HepG2 (cell line): ENCODE measurements at regions not wholly inside any gene's neighbourhood (a gene's known extent, or its start where the extent isn't known, plus 50 kb on each side); places are given as distances from the start of the nearest gene placed in this dataset.
"Not testable (repeated sequence)": the region's sequence is repeated elsewhere in the genome, so short reads cannot be mapped to it uniquely, and the experiment has no call there.

ENCODE experiments used
- ATAC-seq: fragments of 200-7000 bp; cut with Tn5 transposase; 3 replicates; pipeline ENCODE4 v1.9.1; 2020; ENCODE audit warnings: mild to moderate bottlenecking, moderate library complexity
- BruUV-seq: library from RNA; stranded (reverse); fragments of 400-500 nt; replicated peaks from 2 replicates; lab custom pipeline; 2021; lab: Mats Ljungman, UMichigan
- CTCF ChIA-PET: fragments of 300-600 bp; formaldehyde crosslinking; extraction: SDS; loops from one replicate; lab custom pipeline; 2021; ENCODE audit warnings: low total read pairs, inconsistent platforms, low intra/inter-chr PET ratio; lab: Yijun Ruan, JAX
- POLR2A ChIA-PET: fragments of 350-600 bp; sonication (Branson Sonifier 250); formaldehyde crosslinking; loops from one replicate; lab custom pipeline; 2020; ENCODE audit warnings: antibody characterized with exemption, inconsistent platforms; lab: Yijun Ruan, JAX
- DNase-seq: peaks from one replicate; pipeline ENCODE4 v3.0.0-alpha.2; 2015; ENCODE audit warnings: low spot score
- FAIRE-seq: peaks from 3 replicates; lab custom pipeline; 2011; peaks lifted over from hg19 to GRCh38; lab: Jason Lieb, UNC
- H2AFZ ChIP-seq: one replicate; pipeline ENCODE4 v1.6.1; 2011; ENCODE audit warnings: low read length, inconsistent platforms
- H3K27ac ChIP-seq: fragments of 300-600 bp; 3 replicates; pipeline ENCODE4 v1.8.0; 2011; ENCODE audit warnings: mixed run types, mild to moderate bottlenecking, mixed read lengths, low read length, inconsistent platforms; ENCODE audit not compliant: insufficient read depth; ENCODE audit errors: extremely low read length
- H3K27me3 ChIP-seq, 2 experiments: fragments of 200-600 bp in 1 of 2; 2 replicates in 1 of 2; 3 replicates in 1 of 2; pipeline versions ENCODE4 v1.6.0 to v1.8.0; 2011; ENCODE audit warnings: low read length in 2 of 2, mild to moderate bottlenecking in 2 of 2, moderate library complexity in 2 of 2, inconsistent platforms in 1 of 2; ENCODE audit not compliant: insufficient read depth in 2 of 2, control insufficient read depth in 1 of 2
- H3K36me3 ChIP-seq, 2 experiments: fragments of 200-600 bp in 1 of 2; replicated peaks in 1 of 2; 2 replicates in 1 of 2; 3 replicates in 1 of 2; pipeline versions ENCODE4 v1.5.1 to v1.8.0; 2011; ENCODE audit warnings: low read length in 2 of 2, inconsistent platforms in 1 of 2; ENCODE audit not compliant: insufficient read depth in 2 of 2, control insufficient read depth in 1 of 2
- H3K4me1 ChIP-seq: 2 replicates; pipeline ENCODE4 v1.5.1; 2012; ENCODE audit warnings: low read length, inconsistent platforms; ENCODE audit not compliant: insufficient read depth
- H3K4me2 ChIP-seq: 2 replicates; pipeline ENCODE4 v1.6.0; 2011; ENCODE audit warnings: low read depth, low read length, inconsistent platforms
- H3K4me3 ChIP-seq, 3 experiments: fragments of 200-600 bp in 1 of 3; sonication (generic), shearing (Covaris generic) in 1 of 3; replicated peaks in 1 of 3; 2 replicates each; pipeline ENCODE4 v1.5.1; 2011 to 2016; ENCODE audit warnings: low read length in 3 of 3, inconsistent platforms in 2 of 3, low read depth in 2 of 3, mild to moderate bottlenecking in 2 of 3, control low read depth in 1 of 3, mixed read lengths in 1 of 3; ENCODE audit not compliant: insufficient read depth in 1 of 3
- H3K79me2 ChIP-seq: one replicate; pipeline ENCODE4 v1.6.1; 2011; ENCODE audit warnings: low read length, inconsistent platforms; ENCODE audit not compliant: insufficient read depth
- H3K9ac ChIP-seq: 2 replicates; pipeline ENCODE4 v1.6.0; 2011; ENCODE audit warnings: mild to moderate bottlenecking, low read depth, low read length, inconsistent platforms; ENCODE audit not compliant: insufficient read depth
- H3K9me3 ChIP-seq: 2 replicates; pipeline ENCODE4 v1.5.1; 2012; ENCODE audit warnings: mild to moderate bottlenecking, low read length
- H4K20me1 ChIP-seq: 2 replicates; pipeline ENCODE4 v1.6.0; 2011; ENCODE audit warnings: inconsistent platforms, mild to moderate bottlenecking, low read length, moderate library complexity; ENCODE audit not compliant: insufficient read depth
- STAG1 ChIP-seq: sonication (generic); formaldehyde crosslinking; IDR thresholded peaks from 2 replicates; pipeline ENCODE4 v1.4.0; 2020; ENCODE audit warnings: missing genetic modification reagents
- WGBS: methylation state at CpG from one replicate; pipeline ENCODE4 v1.1.6; 2017; ENCODE audit warnings: low lambda C conversion rate; 5-methylcytosine and 5-hydroxymethylcytosine counted together
- in situ Hi-C: cut with HindIII; loops from 2 replicates; pipeline ENCODE4 v1.10.0; 2017; ENCODE audit warnings: low pct_unique_long_range_greater_than_20kb; ENCODE audit not compliant: extremely low pct_ligation_motif_present
- intact Hi-C: fragments of 100-400 bp; cut with micrococcal nuclease; formaldehyde crosslinking; loops from one replicate; pipeline ENCODE4 v1.10.0; 2022; ENCODE audit not compliant: unreplicated experiment

GRCh38 chr1:223920805-223921204 lies 75.1 kb upstream of the TP53BP2 start:
- H3K27ac ChIP-seq, H3K4me3 ChIP-seq, H3K9ac ChIP-seq, POLR2A ChIA-PET, ATAC-seq, H2AFZ ChIP-seq, in situ Hi-C loops, FAIRE-seq, H3K4me2 ChIP-seq, H3K27me3 ChIP-seq, H3K9me3 ChIP-seq, BruUV-seq, intact Hi-C loops, H3K36me3 ChIP-seq, DNase-seq, CTCF ChIA-PET, H4K20me1 ChIP-seq, H3K79me2 ChIP-seq, H3K4me1 ChIP-seq: not testable (repeated sequence)
- peak; percentile 56 for TF ChIP-seq STAG1
- WGBS: 60% methylated on average over 1 of the region's 4 CpGs

DNA sequence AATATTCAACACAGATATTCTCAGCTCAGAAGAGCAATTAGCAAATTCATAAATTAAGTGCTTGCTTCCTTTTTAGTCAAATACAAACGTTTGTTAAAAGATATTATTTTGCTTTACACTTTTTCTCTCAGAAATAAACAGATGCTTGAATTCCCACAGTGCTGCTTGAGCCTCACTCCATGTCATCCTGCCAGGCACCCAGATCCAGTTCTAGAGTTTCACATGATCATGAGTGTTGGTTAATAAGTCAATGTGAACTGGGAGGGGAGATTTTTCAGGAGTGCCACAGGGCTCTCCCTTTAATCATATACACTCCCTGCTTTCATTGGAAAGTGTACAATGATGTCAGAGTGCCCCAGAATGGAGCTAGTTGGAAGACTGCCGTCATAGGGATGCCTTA lies 69.7 kb upstream of the TP53BP2 start:
- H4K20me1 ChIP-seq, H3K27me3 ChIP-seq, in situ Hi-C loops, H3K27ac ChIP-seq, intact Hi-C loops, H2AFZ ChIP-seq, H3K79me2 ChIP-seq, H3K4me1 ChIP-seq, H3K9ac ChIP-seq, DNase-seq, H3K9me3 ChIP-seq, CTCF ChIA-PET, FAIRE-seq, ATAC-seq, H3K4me2 ChIP-seq, POLR2A ChIA-PET, BruUV-seq, H3K4me3 ChIP-seq, H3K36me3 ChIP-seq: not testable (repeated sequence)
- 0% methylated on average over 1 of the region's 2 CpGs for WGBS

- intact Hi-C loops, CTCF ChIA-PET, H3K4me2 ChIP-seq, H4K20me1 ChIP-seq, H3K4me3 ChIP-seq, H3K4me1 ChIP-seq, in situ Hi-C loops, H3K36me3 ChIP-seq, H2AFZ ChIP-seq, H3K27ac ChIP-seq, FAIRE-seq, H3K79me2 ChIP-seq, H3K27me3 ChIP-seq, H3K9me3 ChIP-seq, ATAC-seq, DNase-seq, H3K9ac ChIP-seq, BruUV-seq, POLR2A ChIA-PET: not testable (repeated sequence)
- WGBS: 39% methylated on average over 2 of the region's 2 CpGs
Observed at GRCh38 chr1:223913715-223914114, 68.0 kb upstream of the TP53BP2 start.
